T-helper 2 cell (primary cell): ENCODE measurements at regions not wholly inside any gene's neighbourhood (a gene's known extent, or its start where the extent isn't known, plus 50 kb on each side); places are given as distances from the start of the nearest gene placed in this dataset.

Source experiments
- DNase-seq, 5 experiments: peaks; one replicate each; pipeline versions ENCODE4 v3.0.0 to v3.0.0-alpha.2; 2012 to 2022

- DNase-seq, result no peak
Measured at GRCh38 chr1:79460773-79461436, 454.4 kb upstream of the ADGRL4 start.

DNA sequence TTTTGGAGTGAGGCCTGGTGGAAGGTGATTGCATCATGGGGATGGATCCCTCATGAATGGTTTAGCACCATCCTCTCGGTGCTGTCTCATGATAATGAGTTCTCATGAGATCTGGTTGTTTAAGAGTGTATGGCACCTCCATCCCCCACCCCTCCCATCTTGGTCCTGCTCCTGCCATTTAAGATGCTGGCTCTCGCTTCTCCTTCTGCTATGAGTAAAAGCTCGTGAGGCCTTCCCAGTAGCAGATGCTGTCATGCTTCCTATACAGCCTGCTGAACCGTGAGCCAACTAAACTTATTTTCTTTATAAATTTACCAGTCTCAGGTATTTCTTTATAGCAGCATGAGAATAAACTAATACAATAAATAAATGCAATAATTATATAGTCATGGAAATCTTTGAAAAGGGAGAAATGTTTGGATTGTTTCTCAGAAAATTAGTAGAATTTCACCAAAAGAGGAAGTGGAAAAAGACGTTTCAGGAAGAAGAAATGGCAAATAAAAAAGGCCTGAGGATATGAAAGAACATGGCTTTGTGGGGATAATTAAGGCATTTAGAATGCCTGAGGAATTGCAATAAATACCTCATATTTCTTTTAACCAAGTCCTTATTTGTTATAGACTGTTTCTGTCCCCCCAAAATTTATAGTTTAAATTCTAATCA lies 451.2 kb upstream of the ADGRL4 start:
- no peak for DNase-seq

DNA sequence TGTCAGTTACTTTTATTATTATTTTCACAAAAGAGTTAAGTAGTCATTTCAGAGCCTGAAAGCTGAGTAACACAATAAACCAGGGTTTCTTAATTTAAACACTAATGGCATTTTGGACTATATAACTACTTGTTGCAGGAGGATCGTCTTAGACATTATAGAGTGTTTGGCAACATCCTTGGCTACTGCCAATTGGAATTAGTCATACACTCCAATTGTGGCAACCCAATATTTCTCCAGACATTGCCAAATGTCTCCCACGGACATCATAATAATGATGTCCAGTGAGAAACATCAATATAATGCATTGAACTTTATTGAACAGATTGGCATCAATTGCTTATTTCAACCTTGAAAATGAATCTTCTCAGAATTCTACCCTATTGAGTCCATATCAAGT lies 441.9 kb upstream of the ADGRL4 start:
- DNase-seq, result no peak

DNA sequence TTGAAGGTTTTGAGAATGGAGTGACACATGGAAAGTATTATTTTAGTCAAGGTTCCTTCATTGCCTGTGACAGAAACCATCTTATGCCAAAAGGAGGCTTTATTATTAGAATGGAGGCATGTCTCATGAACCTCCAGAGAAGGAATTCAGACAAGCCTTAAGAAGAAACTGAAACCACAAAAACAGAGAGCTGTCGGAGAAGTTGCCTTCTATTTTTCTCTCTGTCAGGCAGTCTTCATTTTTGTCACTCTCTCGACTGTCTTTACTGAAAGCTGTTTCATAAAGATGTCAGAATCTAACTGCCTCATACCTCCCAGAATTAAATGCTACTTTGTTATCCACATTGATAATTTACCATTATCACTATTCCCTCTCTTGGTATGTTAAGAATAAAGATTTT lies 434.7 kb upstream of the ADGRL4 start:
- DNase-seq, result no peak

- DNase-seq, result no peak
Measured at GRCh38 chr1:79437540-79437939, 431.0 kb upstream of the ADGRL4 start.

DNA sequence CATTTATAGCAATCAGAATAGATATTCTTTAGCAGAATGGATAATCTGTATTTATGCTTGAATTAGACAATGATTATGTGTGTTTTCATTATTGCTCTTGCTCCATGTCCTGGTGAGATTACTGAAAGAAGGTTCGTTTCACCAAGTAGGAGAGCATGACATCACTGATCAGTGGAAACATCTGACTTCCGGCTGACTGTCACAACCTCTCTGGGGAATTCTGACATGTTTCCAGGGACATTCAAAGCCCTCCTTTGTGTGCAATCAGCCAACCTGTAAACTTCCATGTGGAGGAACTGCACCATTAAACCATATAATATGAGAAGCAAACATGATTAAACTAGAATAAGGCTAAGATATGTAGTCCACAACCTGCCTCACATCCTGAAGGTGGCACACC lies 424.8 kb upstream of the ADGRL4 start:
- no peak for DNase-seq

- DNase-seq, result no peak
Measured at GRCh38 chr1:79430437-79430836, 423.9 kb upstream of the ADGRL4 start.

GRCh38 chr1:79422726-79423125 lies 416.2 kb upstream of the ADGRL4 start:
- DNase-seq, result no peak

GRCh38 chr1:79398501-79398900 lies 392.0 kb upstream of the ADGRL4 start:
- no peak for DNase-seq

DNA sequence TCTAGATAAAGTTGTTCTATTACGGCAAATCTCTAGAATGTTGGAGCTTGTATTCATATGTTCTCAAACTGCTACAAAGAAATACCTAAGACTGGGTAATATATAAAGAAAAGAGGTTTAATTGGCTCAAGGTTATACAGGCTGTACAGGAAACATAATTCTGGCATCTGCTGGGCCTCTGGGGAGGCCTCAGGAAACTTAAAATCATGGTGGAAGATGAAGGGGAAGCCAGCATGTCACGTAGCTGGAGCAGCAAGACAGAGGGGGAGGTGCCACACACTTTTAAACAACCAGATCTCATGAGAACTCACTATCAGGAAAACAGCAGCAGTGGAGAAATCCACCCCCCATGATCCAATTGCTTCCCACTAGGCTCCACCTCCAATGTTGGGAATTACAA lies 390.4 kb upstream of the ADGRL4 start:
- DNase-seq, result no peak

DNA sequence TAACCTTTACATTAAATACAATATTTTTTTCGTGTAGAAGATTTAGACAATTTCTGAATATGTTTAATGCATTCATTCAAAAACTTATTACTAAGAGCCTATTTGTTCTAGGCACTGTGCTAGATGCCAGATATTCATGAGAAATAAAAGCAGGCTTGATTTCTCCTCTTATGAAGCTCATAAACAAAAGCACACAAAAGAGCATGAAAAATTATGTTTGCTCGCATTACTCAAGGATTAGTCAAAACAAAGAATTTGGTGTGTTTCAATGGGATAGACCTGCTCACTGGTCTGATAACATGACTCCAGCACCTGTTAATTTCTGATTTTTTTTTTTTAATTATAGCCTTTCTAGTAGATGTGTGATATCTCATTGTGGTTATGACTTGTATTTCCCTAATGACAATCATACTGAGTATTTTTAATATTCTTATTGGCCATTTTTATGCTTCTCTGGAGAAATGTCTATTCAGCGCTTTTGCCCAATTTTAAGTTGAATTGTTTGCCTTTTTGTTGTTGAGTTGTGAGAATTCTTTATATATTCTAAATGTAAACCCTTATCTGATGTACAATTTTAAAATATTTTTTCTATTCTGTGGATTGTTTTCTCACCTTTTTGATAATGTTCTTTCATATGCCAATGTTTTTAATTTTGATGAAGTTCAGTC lies 382.3 kb upstream of the ADGRL4 start:
- no peak for DNase-seq

DNA sequence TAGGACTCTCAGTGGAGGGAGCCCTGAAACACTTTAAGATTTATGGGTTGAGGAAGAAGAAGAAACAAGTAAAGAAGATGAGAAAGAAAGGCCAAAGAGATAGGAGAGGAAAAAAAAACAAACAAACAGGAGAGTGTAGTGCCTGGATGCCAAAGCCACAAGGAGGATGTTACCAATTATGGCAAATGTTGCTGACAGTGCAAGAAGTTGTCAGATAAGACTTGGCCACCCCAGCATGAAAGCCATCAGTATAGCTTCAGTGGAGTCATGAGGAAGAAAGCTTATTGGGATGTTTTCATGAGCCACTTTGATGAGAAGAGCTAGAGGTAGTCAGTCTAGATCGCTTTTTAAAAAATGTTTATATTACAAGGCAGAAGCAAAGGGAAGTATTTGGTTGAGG lies 380.2 kb upstream of the ADGRL4 start:
- no peak for DNase-seq

DNA sequence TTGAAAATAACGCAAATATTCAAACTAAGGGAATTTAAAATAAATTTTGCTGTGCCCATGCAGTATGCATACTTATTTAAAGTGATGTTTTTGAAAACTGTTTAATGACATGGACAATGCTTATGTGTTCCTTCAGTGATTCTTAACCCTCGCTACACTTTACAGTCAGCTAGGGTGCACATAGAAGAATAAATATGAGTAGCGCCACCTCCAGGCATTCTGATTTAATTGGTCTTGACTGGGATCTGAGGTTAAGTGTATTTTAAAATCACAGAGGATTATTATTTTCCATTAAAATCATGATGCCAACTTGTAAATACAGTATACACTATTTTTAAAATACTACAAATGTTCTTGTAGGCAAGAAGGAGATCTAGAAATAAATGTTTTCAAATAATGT lies 373.5 kb upstream of the ADGRL4 start:
- DNase-seq, result no peak

GRCh38 chr1:79376106-79376505 lies 369.6 kb upstream of the ADGRL4 start:
- DNase-seq, result no peak

- DNase-seq, result no peak
Measured at GRCh38 chr1:79375352-79375751, 368.8 kb upstream of the ADGRL4 start.

DNA sequence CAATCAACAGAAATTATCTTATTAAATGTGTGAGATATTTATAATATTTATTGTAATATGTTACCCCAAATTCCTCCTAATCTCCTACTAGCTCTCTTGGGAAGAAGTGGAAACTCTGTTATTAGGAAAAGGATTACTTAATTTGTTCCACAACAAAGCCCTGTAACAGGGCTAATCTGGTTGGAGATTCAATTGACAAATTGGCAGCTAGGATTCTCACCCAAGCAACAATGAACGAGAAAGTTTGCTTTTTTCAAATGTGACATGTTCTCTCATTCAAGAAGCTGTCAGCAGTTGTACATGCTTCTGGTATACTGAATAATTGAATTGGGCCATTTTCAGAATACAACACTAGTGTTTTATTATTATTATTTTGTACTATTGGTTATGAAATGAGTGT lies 367.9 kb upstream of the ADGRL4 start:
- DNase-seq, result no peak

GRCh38 chr1:79373481-79374125 lies 367.1 kb upstream of the ADGRL4 start:
- no peak for DNase-seq

- no peak for DNase-seq
Measured at GRCh38 chr1:79371802-79372201, 365.3 kb upstream of the ADGRL4 start.

GRCh38 chr1:79369091-79369490 lies 362.6 kb upstream of the ADGRL4 start:
- no peak for DNase-seq

DNA sequence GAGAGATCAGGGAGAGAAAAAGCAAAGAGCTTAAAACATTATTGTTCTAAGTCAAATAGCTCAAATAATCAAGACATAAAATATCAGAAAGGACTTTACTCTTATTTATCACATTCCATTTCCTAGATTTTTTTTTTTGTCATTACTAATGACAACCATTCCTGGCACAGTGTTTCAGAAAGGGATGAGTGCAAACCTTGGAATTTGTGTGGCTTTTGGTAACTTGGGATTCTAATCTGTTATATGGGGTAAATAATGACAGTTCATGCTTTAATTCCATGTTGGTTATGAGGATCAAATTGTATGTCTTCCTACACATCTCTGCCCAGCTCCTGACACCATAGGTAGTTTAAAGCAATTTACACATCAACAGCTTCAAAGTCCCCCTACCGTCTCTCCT lies 358.4 kb upstream of the ADGRL4 start:
- DNase-seq, result no peak

- no peak for DNase-seq
Measured at GRCh38 chr1:79363430-79363829, 356.9 kb upstream of the ADGRL4 start.

DNA sequence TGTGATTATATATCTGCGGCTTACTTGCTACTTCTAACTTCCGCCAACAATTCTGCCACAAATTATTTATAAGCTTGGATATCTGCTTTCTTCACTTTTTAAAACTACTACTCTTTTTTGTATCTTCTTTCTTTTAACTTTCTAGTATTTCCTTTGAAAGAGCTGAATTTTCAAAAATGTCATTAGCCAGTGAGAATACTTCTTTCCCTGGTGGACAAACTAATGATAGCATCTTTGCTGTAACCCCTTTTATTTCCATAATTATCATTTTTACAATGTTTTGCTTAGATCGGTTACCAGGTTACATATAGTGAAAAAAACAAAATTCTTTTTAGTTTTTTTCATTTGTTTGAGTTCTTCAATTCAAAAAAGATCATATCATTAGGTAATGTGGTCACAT lies 355.9 kb upstream of the ADGRL4 start:
- no peak for DNase-seq

DNA sequence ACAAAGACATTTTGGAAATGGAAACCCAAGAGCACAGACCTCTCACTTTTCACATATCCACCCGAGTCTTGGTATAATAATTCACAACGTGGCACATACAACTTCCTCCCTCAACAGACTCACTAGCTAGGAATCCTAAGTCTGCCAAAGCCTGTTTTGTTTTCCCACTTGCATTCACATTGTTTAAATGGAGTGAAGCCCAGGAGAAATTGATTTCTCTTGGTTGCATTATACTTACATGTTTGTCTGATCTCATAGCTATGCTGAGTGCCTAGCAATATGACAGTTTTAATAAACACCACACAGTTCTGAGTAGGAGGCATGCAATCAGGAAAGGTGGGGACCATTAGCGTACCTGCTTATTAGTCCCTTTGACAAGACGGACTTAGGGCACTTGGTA lies 348.6 kb upstream of the ADGRL4 start:
- DNase-seq, result no peak

- peak in 1 of 5 experiments; percentile 1 for DNase-seq
Measured at GRCh38 chr1:79353224-79353623, 346.7 kb upstream of the ADGRL4 start.
